CD4-positive, alpha-beta T cell treated with Interleukin-6 at 100 ng/mL for 8 hours (primary cell): ENCODE measurements at regions not wholly inside any gene's neighbourhood (a gene's known extent, or its start where the extent isn't known, plus 50 kb on each side); places are given as distances from the start of the nearest gene placed in this dataset.

ENCODE experiments used
- DNase-seq: peaks from one replicate; pipeline ENCODE4 v3.0.0-alpha.2; 2020; ENCODE audit warnings: mixed read lengths, low spot score

DNA sequence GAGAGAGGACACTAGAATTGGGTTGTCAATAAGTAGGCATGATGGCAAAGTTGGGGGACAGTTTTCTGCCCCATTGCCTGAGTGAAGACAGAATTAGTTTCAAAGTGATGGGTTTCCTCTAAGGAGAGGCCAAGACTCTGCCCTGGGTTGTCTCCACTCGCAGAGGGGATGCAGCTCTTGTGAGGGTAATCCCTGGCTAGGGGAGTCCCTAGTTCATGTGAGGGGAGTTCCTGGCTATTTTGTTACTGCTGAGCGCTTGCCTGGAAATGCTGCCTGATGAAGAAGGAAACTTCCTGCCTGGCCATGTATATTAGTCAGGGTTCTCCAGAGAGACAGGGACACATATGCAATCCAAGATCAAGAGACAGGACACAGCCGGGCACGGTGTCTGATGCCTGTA lies 501.5 kb downstream of the BCL11A start:
- DNase-seq, result no peak

DNA sequence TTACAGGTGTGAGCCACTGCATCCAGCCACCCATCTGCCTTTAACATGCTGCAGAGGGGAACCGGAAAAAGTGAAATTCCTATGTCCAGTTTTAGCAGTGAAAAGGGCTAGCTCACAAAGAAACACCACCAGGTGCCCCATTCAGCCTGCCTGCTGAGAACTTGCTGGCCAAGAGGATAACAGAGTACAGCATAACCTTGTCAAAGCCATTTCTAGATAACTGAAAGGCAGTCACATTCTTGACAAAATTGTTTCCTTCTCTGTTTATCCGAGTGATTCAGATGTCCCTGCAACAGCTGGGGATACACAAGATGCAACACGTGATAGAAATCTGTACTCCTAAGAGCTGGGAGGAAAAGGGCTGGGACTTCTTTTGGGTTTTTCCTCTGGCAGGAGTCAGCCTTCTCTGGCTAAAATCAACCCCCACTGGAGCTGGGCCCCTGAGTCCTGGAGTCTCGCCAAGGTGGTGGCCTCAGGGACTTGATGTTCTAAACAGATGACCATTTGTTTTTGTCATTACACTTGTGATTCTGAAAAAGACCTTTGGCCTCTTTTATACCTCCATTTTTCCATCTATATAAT lies 505.4 kb downstream of the BCL11A start:
- DNase-seq, result no peak

DNA sequence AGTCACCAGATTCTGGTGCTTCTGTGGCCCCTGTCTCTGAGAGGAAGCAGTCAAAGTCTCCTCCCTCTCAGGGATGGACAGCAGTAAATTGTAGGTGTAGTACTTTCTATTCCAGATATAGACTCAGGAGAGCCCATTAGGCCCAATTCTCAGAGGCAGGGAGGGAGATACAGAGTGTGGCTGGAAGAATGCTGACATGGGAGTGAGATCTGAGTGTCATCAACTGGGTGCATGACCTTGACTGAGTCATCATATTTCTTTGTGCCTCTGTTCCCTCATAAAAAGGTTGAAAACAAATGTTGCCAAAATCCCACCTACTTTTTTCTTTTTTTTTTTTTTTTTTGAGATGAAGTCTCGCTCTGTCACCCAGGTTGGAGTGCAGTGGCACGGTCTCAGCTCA lies 506.1 kb downstream of the BCL11A start:
- no peak for DNase-seq

DNA sequence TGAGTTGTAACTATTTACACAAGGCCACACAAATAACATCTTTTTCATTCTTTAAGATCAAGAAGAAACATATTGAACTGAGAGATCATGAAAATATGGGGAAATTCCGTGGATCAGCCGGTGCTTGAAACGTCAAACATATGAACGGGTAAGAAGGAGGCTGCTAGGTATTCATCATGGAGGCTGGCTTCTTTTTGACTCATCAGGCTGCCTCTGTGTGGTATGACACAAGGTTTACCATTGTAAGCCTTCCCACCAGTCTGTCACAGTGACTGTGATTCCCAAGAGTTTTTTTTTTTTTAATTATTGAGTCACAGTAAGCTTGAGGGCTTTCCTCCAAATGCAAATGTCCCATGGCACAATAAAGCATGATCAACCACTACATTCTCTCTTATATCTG lies 506.9 kb downstream of the BCL11A start:
- no peak for DNase-seq

DNA sequence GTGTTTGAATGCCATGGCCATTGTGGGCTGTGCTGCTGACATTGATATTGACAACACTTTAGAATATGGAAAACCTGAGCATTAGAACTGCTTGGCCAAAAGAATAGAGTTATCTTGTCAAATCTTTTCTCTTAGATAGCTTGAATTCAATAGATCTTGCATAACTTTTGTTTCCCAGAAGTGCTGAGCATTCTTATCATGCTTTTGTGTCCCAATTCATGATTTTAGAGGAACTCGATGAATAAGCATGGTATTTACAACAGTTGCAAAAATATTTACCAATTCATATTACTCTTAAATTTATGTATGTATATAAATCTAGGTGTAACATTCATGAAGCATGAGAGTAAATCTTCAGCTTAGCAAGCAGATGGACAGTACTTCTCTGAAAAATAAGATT lies 508.0 kb downstream of the BCL11A start:
- no peak for DNase-seq

DNA sequence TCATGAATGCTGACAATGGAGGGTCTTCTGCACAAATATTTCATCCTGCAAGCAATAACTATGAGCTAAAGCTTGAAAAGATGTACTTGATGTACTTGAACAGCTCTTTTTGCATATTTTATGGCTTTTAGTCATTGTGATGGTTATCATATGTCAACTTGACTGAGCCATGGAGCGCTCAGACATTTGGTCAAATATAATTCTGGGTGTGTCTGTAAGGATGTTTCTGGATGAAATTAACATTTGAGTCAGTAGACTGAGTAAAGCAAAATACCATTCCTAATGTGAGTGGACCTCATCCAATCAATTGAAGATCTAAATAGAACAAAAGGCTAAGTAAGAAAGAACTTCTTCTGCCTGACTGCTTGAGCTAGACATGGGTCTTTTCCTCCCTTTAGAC lies 509.0 kb downstream of the BCL11A start:
- DNase-seq, result no peak

DNA sequence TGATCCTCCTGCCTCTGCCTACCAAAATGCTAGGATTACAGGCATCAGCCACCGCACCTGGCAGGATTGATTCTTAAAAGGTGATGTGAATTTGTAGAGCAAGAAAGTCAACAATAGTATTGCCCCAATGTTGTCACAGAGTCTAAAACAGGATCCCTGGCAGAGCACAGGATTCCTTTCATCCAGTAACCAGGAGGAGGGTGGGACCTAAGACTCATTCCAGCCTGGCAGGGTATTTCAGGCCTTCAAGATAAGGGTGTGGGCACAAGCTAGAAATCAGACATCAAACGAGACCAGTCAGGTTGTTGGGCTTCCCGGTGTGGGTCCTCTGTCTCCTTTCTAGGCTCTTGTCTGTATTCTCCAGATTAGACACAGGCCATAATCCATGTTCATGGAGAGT lies 511.4 kb downstream of the BCL11A start:
- no peak for DNase-seq

DNA sequence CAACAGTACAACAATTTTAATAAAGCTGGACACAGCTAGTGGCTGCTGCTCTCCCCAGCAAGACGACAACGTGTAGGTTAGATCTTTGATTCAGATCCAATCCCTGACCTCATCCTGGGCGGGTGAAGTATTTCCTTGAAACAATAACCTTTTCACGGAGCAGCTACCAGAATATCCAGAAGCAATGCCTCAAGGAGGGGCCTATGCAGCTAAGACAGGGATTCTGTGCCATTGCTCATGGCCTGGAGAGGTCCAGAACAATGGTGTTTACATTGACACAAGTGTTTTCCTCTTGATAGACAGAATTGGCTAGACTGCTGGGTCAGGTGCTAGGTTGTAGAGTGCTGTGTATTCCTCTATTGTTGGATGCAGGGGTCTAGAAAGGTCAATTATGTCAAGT lies 520.1 kb downstream of the BCL11A start:
- DNase-seq, result no peak

DNA sequence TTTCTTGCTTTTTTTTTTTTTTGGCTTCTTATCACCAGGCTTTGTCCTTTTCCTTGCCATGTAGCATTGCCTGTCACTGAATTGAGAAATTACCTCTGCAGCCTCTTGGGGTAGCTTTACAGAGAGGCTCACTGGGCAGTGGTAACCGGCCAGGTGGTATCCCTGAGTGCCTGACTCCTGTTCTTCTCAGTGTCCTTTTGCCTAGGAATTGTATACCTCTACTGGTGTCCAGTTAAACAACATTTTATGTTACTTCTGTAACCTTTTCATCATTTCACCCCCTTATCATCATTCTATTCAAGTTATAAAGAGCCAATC lies 523.9 kb downstream of the BCL11A start:
- DNase-seq, result no peak

DNA sequence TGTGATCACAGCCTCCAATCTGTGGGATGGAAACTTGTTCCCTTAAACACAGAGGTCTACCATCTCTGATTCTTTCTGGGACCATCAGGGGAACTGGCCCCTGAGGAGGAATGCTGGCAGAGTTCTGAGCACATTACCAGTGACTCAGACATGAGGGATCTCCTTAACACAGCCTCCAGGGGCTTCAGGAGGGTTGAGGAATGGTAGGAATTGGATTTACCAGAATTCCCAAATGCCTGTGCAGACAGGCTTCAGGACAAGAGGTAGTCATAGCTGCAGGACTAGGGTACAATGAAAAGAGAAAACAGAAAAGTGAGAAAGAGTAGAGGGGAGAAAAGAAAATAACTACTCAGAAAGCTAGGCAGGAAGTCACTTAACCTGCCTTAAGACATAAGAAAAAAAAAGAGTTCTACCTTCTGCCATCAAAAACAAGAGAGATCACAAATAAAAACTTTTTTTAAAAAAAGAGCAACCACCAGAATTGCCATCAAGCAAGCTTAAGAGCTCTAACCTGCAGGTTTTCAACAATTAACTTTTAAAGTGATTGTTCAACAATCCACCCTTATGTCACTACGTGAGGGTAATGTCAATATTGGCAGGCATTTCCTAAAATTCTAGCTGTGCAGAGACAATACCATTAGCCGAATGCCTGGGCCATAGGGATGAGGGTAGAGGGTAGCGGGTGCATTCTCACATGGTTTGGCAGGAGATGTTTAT lies 524.4 kb downstream of the BCL11A start:
- DNase-seq, result no peak

DNA sequence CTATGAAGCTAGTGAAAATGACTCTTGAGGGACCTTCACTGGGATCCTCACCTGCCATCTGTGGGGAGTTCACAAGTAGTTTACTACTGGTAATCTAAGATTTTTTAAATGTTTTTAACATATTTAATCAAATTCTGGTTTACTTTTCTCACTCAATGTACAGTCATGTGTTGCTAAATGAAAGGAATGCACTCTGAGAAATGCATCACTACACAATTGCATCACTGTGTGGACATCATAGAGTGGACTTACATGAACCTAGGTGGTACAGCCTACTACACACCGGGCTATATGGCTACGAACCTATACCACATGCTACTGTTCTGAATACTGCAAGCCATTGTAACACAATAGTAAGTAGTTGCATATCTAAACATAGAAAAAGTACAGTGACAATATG lies 528.0 kb downstream of the BCL11A start:
- DNase-seq, result no peak

DNA sequence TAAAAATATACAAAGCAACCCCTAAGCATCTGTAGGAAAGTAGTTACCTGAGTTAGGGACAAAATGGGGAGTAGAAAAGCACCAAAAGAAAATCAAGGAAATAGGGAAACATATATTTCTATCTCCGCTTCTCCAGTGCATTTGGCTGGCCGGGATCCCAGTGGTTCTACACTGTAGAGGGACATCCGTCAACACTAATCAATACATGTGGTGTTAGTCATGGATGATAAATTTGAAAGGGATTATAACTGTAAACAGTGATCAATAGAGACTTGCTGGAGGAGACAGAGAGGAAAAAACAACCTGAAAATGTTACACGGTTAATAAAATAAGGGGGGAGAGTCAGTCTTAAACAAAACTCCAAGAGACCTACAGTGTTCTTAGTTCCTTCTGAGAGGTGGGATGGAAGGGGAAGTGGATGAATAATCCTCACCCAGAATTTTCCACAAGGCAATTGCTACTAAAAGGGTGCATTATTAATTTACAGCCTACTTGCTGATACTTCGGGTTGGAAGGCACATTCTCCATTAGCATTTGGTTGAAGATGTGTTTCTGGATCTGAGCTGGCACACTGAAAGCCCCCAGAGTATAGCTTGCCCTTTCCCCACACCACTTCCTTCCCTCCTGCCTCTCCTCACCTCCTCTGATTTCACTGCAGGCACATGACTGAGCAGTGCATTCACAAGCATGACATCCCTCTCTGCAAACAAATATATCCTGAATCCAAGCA lies 530.0 kb downstream of the BCL11A start:
- DNase-seq, result no peak

DNA sequence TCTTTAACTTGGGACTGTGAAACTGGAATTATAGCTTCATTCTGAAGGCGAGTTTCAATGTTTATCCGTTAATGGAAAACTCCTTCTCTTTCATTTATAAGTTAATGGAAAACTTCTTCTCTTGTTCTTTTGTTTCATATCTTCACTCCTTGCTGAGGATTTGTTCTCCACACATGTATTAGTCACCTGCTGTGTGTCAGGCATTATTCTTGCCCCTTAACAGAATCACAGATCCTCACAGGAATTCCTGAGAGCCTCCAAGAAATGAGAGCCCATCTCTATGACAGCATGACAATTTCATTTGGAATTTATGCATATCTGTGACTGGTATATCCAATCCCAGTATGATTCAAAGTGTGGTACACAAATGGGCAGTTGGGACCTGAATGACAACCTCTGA lies 545.8 kb downstream of the BCL11A start:
- no peak for DNase-seq

DNA sequence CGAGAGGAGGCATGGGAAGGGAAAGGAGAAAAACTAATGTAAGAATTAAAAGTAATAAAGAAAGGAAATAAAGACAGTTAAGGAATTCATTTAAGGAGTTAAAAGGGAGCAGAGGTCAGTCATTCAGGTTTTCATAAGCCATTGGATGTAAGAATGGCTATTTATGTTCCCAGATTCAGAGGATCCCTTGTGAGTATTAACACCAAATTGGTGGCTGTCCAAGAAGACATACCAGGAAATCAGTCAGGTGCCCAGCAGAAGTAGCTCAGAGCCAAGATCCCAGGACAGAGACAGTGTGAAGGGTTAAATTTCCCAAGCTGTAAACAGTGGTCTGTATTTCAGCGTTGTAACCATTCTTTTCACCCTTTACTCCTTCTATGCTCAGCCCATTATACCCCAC lies 550.4 kb downstream of the BCL11A start:
- no peak for DNase-seq

DNA sequence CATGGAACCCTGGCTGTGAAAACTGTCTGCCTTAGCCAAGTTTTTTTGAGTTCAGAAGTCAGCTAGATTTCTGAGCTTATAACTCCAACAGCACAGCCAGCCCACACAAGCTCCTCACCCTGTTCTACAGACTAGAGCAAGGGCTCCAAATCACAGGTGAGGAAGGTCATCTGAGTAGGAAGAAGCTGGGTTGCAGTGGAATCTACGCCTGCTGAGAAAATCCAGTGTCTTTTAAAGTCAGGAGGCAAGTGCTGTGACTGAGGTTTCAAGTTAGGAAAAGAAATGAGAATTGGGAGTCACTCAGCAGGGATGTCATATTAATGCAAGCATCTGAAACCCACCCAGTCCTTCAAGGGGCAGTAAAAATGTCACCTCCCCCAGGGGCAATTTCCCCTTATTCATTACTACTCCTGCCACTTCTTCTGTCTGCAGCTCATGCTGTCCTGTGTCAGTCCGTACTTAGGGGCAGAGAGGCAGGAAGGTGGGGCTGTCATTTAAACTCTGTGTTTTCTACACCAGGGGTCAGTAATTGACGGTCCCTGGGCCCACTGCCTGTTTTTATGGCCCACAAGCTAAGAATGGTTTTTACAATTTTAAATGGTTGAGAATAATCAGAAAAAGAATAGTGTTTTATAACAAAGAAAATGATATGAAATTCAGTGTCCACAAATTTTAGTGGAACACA lies 551.1 kb downstream of the BCL11A start:
- no peak for DNase-seq

DNA sequence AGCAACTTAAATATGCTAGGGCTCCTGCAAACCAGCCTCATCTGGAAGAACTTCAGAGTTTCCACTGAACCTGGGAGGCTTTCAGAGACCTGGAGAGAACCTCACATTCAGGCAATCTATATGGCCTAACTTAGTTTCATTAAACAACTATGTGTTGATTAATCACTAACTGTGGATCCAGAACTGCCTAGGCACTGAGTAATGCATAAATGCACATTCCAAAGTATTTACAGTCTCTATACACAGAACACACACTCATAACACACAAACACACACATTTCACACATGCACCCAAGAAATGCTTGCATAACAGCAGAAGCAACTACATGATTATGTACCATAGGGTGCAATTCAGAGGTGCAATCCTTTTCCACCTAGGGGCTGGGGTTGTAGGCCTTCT lies 552.8 kb downstream of the BCL11A start:
- DNase-seq, result no peak

DNA sequence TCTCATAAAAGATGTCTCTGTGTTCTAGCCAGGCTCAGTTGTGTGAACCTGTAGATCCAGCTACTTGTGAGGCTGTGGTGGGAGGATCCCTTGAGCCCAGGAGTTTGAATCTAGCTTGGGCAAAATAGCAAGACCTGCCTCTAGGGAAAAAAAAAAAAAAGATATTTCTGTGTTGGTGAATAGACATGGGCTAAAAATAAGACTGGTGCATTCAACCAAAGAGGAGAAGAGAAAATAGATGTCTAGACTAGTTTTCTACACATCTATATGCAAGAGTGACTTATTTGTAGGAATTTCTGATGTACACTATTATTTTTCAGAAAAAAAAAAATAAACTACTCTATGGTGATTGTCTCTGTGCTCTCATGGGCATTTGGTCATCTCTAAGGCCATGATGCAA lies 555.1 kb downstream of the BCL11A start:
- DNase-seq, result no peak

DNA sequence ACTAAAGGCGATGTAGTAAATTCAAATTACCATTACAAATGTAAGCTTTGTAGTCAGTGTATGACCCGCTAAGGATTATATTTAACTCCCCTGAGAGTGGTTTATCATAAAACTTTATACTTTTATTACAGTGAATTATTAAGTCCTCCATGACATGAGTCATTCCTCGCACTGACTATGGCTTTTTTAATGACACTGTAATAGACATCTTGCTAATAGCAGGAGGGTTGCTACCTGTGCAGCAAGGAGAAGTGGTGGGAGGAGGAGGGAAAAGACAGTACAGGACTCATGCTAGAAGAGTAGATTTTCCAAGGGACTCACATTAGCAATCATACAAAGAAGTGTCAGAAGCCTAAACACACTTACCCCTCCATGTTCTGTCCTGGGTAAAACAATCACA lies 556.1 kb downstream of the BCL11A start:
- DNase-seq, result no peak

DNA sequence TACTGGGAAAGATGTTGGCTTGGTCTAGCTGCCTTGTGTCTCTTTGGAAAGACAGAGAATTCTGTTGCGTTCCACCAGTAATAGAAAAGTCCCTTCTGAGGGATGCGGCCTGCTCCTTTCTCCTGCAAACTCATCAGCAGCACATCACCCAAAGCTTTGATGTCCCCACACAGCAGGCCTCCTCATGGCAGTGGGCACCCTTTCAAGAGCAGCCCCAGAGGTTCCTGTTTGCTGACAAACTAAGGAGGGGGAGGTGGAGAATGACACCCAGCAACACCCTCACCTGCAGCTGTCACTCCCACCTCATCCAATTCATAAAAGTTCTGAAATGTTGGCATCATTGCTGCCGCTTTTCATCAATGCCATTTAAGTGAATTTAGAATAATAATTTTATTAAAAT lies 556.6 kb downstream of the BCL11A start:
- no peak for DNase-seq

DNA sequence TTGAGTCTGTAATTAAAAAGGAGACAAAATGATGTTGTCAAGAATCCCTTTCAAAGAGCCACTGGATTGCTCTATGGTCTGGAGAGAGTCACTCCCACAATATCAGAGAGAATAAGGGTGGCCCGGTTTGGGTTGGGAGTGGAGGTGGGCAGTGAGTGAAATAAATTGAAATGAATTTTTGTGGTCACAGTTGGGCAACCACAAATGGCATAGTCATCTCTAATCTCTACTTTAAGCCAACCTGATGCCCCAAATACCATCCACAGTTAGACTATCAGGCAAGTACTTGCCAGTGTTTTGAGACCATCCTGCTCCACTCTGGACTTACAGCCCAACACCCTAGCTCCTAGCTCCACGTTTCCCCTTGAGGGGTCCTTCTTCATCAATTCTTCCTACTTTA lies 559.7 kb downstream of the BCL11A start:
- DNase-seq, result no peak

DNA sequence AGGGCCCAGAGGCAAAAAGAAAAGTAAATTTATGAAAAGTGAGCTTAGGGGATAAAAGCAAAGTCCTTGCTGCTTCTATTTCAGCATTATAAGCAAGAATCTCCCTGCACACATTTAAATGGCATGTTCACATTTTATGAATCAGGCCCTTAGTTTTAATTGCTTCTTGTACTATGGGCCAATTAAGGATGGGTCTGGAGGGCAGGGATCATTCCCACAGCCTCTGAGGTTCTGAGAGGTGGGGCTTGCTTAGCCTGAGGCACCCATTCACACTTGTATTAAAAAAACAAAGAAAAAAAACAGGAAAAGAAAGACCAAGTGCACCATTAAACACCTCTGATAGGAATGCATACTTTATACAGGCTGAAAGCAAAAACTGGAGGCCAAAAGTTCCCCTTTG lies 565.1 kb downstream of the BCL11A start:
- no peak for DNase-seq

DNA sequence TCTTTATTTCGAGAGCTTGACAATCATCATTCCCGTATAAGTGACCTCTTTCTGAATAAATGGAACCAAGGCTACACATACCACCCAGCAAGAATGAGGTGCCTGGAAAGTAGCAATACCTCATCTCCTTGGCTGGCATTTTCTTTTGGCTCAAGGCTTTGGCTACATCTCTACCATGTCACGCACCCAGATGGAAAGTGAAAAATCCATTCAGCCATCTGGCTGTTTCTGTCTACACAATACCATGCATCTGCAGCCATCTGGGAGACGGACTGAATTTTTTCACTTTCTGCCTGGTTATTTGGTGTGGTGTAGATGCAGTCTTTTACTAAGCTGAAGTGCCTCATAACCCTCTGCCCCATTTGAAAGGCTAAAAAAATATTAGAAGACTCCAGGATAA lies 566.9 kb downstream of the BCL11A start:
- no peak for DNase-seq

DNA sequence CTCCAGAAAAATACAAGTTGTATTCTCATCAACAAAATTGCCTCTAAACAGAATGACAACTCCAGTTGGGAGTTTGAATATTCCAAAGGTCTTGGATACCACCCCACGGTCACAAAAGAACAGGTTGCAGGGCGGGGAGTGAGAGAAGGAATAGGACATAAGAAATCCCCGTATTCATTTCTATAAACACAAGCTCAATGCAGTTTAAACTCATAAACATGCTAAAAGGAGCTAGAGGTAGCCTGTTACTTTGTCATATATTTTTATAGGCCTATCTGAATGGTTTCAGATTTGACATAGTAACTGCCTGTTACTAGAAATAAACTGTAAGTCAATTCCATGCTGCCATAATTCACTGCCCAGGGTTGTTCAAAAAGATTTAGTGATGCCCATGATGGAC lies 567.5 kb downstream of the BCL11A start:
- no peak for DNase-seq
